BJ (cell line): ENCODE measurements at regions not wholly inside any gene's neighbourhood (a gene's known extent, or its start where the extent isn't known, plus 50 kb on each side); places are given as distances from the start of the nearest gene placed in this dataset.

ENCODE experiments used
- CTCF ChIA-PET: fragments of 350-600 bp; formaldehyde crosslinking; extraction: SDS; loops from one replicate; lab custom pipeline; 2021; ENCODE audit warnings: antibody characterized with exemption, inconsistent platforms; lab: Yijun Ruan, JAX
- POLR2A ChIA-PET: fragments of 300-600 bp; sonication (Branson Sonifier 250); formaldehyde crosslinking; extraction: SDS; loops from one replicate; lab custom pipeline; 2021; ENCODE audit warnings: antibody characterized with exemption; lab: Charles Lee
- DNase-seq: peaks from one replicate; pipeline ENCODE4 v3.0.0-alpha.2; 2011; ENCODE audit warnings: low read depth
- H3K27me3 ChIP-seq: 2 replicates; pipeline ENCODE4 v1.6.0; 2011; ENCODE audit warnings: low read length; ENCODE audit not compliant: control insufficient read depth, insufficient read depth
- H3K36me3 ChIP-seq: 2 replicates; pipeline ENCODE4 v1.5.1; 2011; ENCODE audit warnings: low read length; ENCODE audit not compliant: control insufficient read depth, insufficient read depth
- H3K4me3 ChIP-seq: 2 replicates; pipeline ENCODE4 v1.5.1; 2011; ENCODE audit warnings: low read depth, mild to moderate bottlenecking, control low read depth, low read length
- TF ChIP-seq, protein P1 (sequence below): IDR thresholded peaks from 2 replicates; pipeline ENCODE4 v1.5.1; 2011; ENCODE audit warnings: low read depth, mild to moderate bottlenecking, control low read depth, inconsistent platforms, low read length, moderate library complexity; ENCODE audit not compliant: insufficient read depth

- no peaks in the 10 kb centered on the region for H3K36me3 ChIP-seq
- H3K27me3 ChIP-seq, result no peaks in the 10 kb centered on the region
- CTCF ChIA-PET, result no interaction called here
- POLR2A ChIA-PET, result no interaction called here
- DNase-seq, result no peak
- TF ChIP-seq, protein P1, sequence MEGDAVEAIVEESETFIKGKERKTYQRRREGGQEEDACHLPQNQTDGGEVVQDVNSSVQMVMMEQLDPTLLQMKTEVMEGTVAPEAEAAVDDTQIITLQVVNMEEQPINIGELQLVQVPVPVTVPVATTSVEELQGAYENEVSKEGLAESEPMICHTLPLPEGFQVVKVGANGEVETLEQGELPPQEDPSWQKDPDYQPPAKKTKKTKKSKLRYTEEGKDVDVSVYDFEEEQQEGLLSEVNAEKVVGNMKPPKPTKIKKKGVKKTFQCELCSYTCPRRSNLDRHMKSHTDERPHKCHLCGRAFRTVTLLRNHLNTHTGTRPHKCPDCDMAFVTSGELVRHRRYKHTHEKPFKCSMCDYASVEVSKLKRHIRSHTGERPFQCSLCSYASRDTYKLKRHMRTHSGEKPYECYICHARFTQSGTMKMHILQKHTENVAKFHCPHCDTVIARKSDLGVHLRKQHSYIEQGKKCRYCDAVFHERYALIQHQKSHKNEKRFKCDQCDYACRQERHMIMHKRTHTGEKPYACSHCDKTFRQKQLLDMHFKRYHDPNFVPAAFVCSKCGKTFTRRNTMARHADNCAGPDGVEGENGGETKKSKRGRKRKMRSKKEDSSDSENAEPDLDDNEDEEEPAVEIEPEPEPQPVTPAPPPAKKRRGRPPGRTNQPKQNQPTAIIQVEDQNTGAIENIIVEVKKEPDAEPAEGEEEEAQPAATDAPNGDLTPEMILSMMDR, result no peak
- H3K4me3 ChIP-seq, result no peak overlapping the region
Observed at GRCh38 chr6:158256746-158257424, 55.4 kb upstream of the TULP4 start.

GRCh38 chr6:158257425-158257759 is 54.9 kb upstream of the TULP4 start:
- Histone ChIP-seq H3K4me3 (no peak overlapping the region), H3K36me3 (no peaks in the 10 kb centered on the region), H3K27me3 (no peaks in the 10 kb centered on the region)
- ChIA-PET POLR2A (no interaction called here), CTCF (no interaction called here)
- no peak for DNase-seq
- TF ChIP-seq, protein P1, result no peak

DNA sequence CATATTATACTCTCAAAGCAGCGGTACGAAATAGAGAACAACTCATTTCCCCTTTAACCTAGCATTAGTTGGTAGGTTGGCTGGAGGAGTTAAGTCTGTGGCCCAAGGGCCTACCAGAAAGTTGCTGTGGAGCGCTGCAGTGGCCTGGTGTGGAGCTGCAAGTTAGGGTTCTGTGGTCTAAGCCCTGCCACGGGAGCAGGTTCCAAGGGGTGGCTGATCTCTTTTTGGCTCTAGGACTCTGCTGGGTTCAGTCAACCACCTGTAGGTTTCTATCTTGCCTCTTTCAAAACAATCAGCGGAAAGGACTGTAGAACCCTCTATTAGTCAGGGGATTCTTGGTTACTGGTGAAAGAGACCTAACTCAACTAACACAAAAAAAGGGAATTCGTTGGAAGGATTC is 54.5 kb upstream of the TULP4 start:
- ChIA-PET POLR2A (no interaction called here), CTCF (no interaction called here)
- TF ChIP-seq, protein P1, result no peak
- no peak for DNase-seq
- Histone ChIP-seq H3K36me3 (no peaks in the 10 kb centered on the region), H3K27me3 (no peaks in the 10 kb centered on the region), H3K4me3 (no peak overlapping the region)

DNA sequence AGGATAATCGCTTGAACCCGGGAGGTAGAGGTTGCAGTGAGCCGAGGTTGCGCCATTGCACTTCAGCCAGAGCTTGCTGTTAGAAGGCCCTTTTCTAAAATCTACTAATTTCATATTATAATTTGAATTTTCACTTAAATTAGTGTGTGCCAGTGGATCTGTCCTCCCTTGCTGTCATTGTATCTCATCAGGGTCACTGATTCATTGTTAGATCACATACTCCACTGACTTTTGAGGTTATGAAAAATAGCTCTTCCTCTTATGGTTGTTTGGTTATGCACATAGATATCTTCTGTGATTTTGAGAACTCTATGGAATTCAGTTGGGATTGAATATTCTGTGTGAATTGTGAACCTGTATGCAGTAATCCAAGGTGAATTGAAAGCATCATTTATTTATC is 53.1 kb upstream of the TULP4 start:
- DNase-seq, result no peak
- Histone ChIP-seq H3K36me3 (no peaks in the 10 kb centered on the region), H3K4me3 (no peak overlapping the region), H3K27me3 (no peaks in the 10 kb centered on the region)
- TF ChIP-seq, protein P1, result no peak
- ChIA-PET POLR2A (no interaction called here), CTCF (no interaction called here)

- DNase-seq, result no peak
- H3K4me3 ChIP-seq, result no peak overlapping the region
- POLR2A ChIA-PET, result no interaction called here
- H3K27me3 ChIP-seq, result no peaks in the 10 kb centered on the region
- TF ChIP-seq, protein P1, result no peak
- CTCF ChIA-PET, result no interaction called here
- no peaks in the 10 kb centered on the region for H3K36me3 ChIP-seq
Observed at GRCh38 chr6:158259845-158260244, 52.4 kb upstream of the TULP4 start.
